CD8-positive, alpha-beta memory T cell (primary cell): ENCODE measurements at regions not wholly inside any gene's neighbourhood (a gene's known extent, or its start where the extent isn't known, plus 50 kb on each side); places are given as distances from the start of the nearest gene placed in this dataset.
"Not testable (repeated sequence)": the region's sequence is repeated elsewhere in the genome, so short reads cannot be mapped to it uniquely, and the experiment has no call there.

ENCODE experiments used
- CTCF ChIA-PET: fragments of 350-600 bp; sonication (Branson Sonifier 250); formaldehyde crosslinking; loops from one replicate; lab custom pipeline; 2021; ENCODE audit warnings: antibody characterized with exemption; lab: Charles Lee
- POLR2A ChIA-PET: fragments of 350-600 bp; sonication (Branson Sonifier 250); formaldehyde crosslinking; loops from one replicate; lab custom pipeline; 2021; ENCODE audit warnings: antibody characterized with exemption; lab: Charles Lee
- DNase-seq, 5 donors: peaks; one replicate each; pipeline versions ENCODE4 v3.0.0 to v3.0.0-alpha.2; 2020 to 2022; ENCODE audit warnings: mixed read lengths in 1 of 5
- H3K27ac ChIP-seq: one replicate; pipeline ENCODE4 v1.7.0; 2013; ENCODE audit warnings: low read depth, mild to moderate bottlenecking, low read length, moderate library complexity
- H3K27me3 ChIP-seq: 2 replicates; pipeline ENCODE4 v1.7.0; 2013; ENCODE audit warnings: low read length, mild to moderate bottlenecking; ENCODE audit not compliant: insufficient read depth, poor library complexity, severe bottlenecking
- H3K36me3 ChIP-seq: 2 replicates; pipeline ENCODE4 v1.7.0; 2013; ENCODE audit warnings: mild to moderate bottlenecking, low read length, moderate library complexity; ENCODE audit not compliant: insufficient read depth
- H3K4me1 ChIP-seq: 2 replicates; pipeline ENCODE4 v1.7.0; 2013; ENCODE audit warnings: mild to moderate bottlenecking, low read length, moderate library complexity; ENCODE audit not compliant: insufficient read depth
- H3K4me3 ChIP-seq: 2 replicates; pipeline ENCODE4 v1.7.0; 2013; ENCODE audit warnings: mild to moderate bottlenecking, low read length
- H3K9me3 ChIP-seq: 2 replicates; pipeline ENCODE4 v1.7.0; 2013; ENCODE audit warnings: mild to moderate bottlenecking, low read length
- H3K27ac Mint-ChIP-seq, 8 donors: one replicate each; pipeline ENCODE4 v1.8.0; 2020 to 2021; ENCODE audit warnings: mixed read lengths in 8 of 8, mild to moderate bottlenecking in 6 of 8, inconsistent platforms in 3 of 8, moderate library complexity in 3 of 8
- H3K27me3 Mint-ChIP-seq, 2 donors: one replicate each; pipeline ENCODE4 v1.8.0; 2020 to 2021; ENCODE audit warnings: mixed read lengths in 2 of 2, mild to moderate bottlenecking in 1 of 2, moderate library complexity in 1 of 2
- H3K36me3 Mint-ChIP-seq, 3 donors: one replicate each; pipeline ENCODE4 v1.8.0; 2020 to 2021; ENCODE audit warnings: mixed read lengths in 3 of 3, inconsistent platforms in 1 of 3, mild to moderate bottlenecking in 1 of 3
- H3K4me1 Mint-ChIP-seq, 3 donors: one replicate each; pipeline ENCODE4 v1.8.0; 2020 to 2021; ENCODE audit warnings: mixed read lengths in 3 of 3, inconsistent platforms in 1 of 3, mild to moderate bottlenecking in 1 of 3
- H3K4me3 Mint-ChIP-seq, 7 donors: one replicate each; pipeline ENCODE4 v1.8.0; 2020 to 2021; ENCODE audit warnings: mixed read lengths in 7 of 7, mild to moderate bottlenecking in 6 of 7, moderate library complexity in 4 of 7, inconsistent platforms in 2 of 7
- H3K9me3 Mint-ChIP-seq, 5 donors: one replicate each; pipeline ENCODE4 v1.8.0; 2020 to 2022; ENCODE audit warnings: mixed read lengths in 5 of 5, mild to moderate bottlenecking in 3 of 5, moderate library complexity in 2 of 5, inconsistent platforms in 1 of 5

- H3K9me3 ChIP-seq: no peaks in the 10 kb centered on the region
- no peaks in the 10 kb centered on the region for H3K27me3 ChIP-seq
- Mint-ChIP-seq H3K4me3 (no peak overlapping the region), H3K27me3 (peaks cover 17 to 35% of the 10 kb centered on the region in 2 donors), H3K27ac (no peak overlapping the region), H3K9me3 (peaks cover 5 to 14% (median 10%) of the 10 kb centered on the region in 5 donors), H3K4me1 (no peaks in the 10 kb centered on the region), H3K36me3 (peaks cover 0 to 2% (median 0%) of the 10 kb centered on the region in 3 donors)
- no peaks in the 10 kb centered on the region for H3K4me1 ChIP-seq
- ChIA-PET POLR2A (no interaction called here), CTCF (no interaction called here)
- no peak for DNase-seq
- H3K36me3 ChIP-seq: no peaks in the 10 kb centered on the region
- no peak overlapping the region for H3K27ac ChIP-seq
- H3K4me3 ChIP-seq: no peak overlapping the region
These were observed 103.5 kb upstream of the NANOS1 start for GRCh38 chr10:118926072-118926417.

GRCh38 chr10:118926441-118926840, 103.1 kb upstream of the NANOS1 start:
- Mint-ChIP-seq H3K4me3 (no peak overlapping the region), H3K27ac (no peak overlapping the region), H3K9me3 (peaks cover 9 to 18% (median 14%) of the 10 kb centered on the region in 5 donors), H3K36me3 (peaks cover 0 to 4% (median 0%) of the 10 kb centered on the region in 3 donors), H3K4me1 (no peaks in the 10 kb centered on the region), H3K27me3 (peaks cover 17 to 31% of the 10 kb centered on the region in 2 donors)
- Histone ChIP-seq H3K4me3 (no peak overlapping the region), H3K36me3 (no peaks in the 10 kb centered on the region), H3K27me3 (no peaks in the 10 kb centered on the region), H3K9me3 (no peaks in the 10 kb centered on the region), H3K4me1 (no peaks in the 10 kb centered on the region), H3K27ac (no peak overlapping the region)
- POLR2A ChIA-PET: no interaction called here
- CTCF ChIA-PET: no interaction called here
- DNase-seq: no peak

- POLR2A ChIA-PET: no interaction called here
- DNase-seq: no peak
- H3K4me1 ChIP-seq: no peaks in the 10 kb centered on the region
These were observed 102.6 kb upstream of the NANOS1 start for GRCh38 chr10:118926903-118927302.

GRCh38 chr10:118927321-118927720, 102.2 kb upstream of the NANOS1 start:
- Mint-ChIP-seq H3K4me1 (no peaks in the 10 kb centered on the region), H3K27me3 (peaks cover 15 to 27% of the 10 kb centered on the region in 2 donors), H3K36me3 (peaks cover 0 to 8% (median 0%) of the 10 kb centered on the region in 3 donors), H3K27ac (no peak overlapping the region), H3K9me3 (peaks cover 13 to 25% (median 22%) of the 10 kb centered on the region in 5 donors), H3K4me3 (no peak overlapping the region)
- CTCF ChIA-PET: no interaction called here
- H3K27me3 ChIP-seq: no peaks in the 10 kb centered on the region
- DNase-seq: no peak
- H3K4me3 ChIP-seq: no peak overlapping the region
- no peak overlapping the region for H3K27ac ChIP-seq
- H3K4me1 ChIP-seq: no peaks in the 10 kb centered on the region
- no peaks in the 10 kb centered on the region for H3K36me3 ChIP-seq
- POLR2A ChIA-PET: no interaction called here
- H3K9me3 ChIP-seq: peaks cover 4% of the 10 kb centered on the region

More at GRCh38 chr10:118926903-118927302, 102.6 kb upstream of the NANOS1 start:
- Histone ChIP-seq H3K27me3 (no peaks in the 10 kb centered on the region), H3K27ac (no peak overlapping the region), H3K36me3 (no peaks in the 10 kb centered on the region), H3K4me3 (no peak overlapping the region), H3K9me3 (peaks cover 3% of the 10 kb centered on the region)
- no peak overlapping the region for H3K27ac Mint-ChIP-seq
- H3K4me1 Mint-ChIP-seq: no peaks in the 10 kb centered on the region
- CTCF ChIA-PET: no interaction called here
- peaks cover 13 to 21% (median 18%) of the 10 kb centered on the region in 5 donors for H3K9me3 Mint-ChIP-seq
- H3K27me3 Mint-ChIP-seq: peaks cover 17 to 27% of the 10 kb centered on the region in 2 donors
- no peak overlapping the region for H3K4me3 Mint-ChIP-seq
- peaks cover 0 to 8% (median 0%) of the 10 kb centered on the region in 3 donors for H3K36me3 Mint-ChIP-seq

- Mint-ChIP-seq H3K27ac (no peak overlapping the region), H3K36me3 (peaks cover 0 to 14% (median 0%) of the 10 kb centered on the region in 3 donors), H3K4me1 (no peaks in the 10 kb centered on the region), H3K9me3 (peaks cover 22 to 34% (median 34%) of the 10 kb centered on the region in 5 donors), H3K4me3 (no peak overlapping the region), H3K27me3 (peaks cover 27 to 41% of the 10 kb centered on the region in 2 donors)
- no peak for DNase-seq
- H3K4me1 ChIP-seq: no peaks in the 10 kb centered on the region
- H3K4me3 ChIP-seq: no peak overlapping the region
- H3K27me3 ChIP-seq: no peaks in the 10 kb centered on the region
- H3K36me3 ChIP-seq: no peaks in the 10 kb centered on the region
- no peak overlapping the region for H3K27ac ChIP-seq
- CTCF ChIA-PET: no interaction called here
- POLR2A ChIA-PET: no interaction called here
- peaks cover 4% of the 10 kb centered on the region for H3K9me3 ChIP-seq
These were observed 98.9 kb upstream of the NANOS1 start for GRCh38 chr10:118930614-118931013.

GRCh38 chr10:118931436-118931835, 98.1 kb upstream of the NANOS1 start:
- H3K27ac ChIP-seq: no peak overlapping the region
- Mint-ChIP-seq H3K9me3 (peaks cover 22 to 34% (median 34%) of the 10 kb centered on the region in 5 donors), H3K4me1 (no peaks in the 10 kb centered on the region), H3K36me3 (peaks cover 0 to 14% (median 0%) of the 10 kb centered on the region in 3 donors), H3K27me3 (peaks cover 22 to 43% of the 10 kb centered on the region in 2 donors), H3K4me3 (no peak overlapping the region), H3K27ac (no peak overlapping the region)
- H3K9me3 ChIP-seq: peaks cover 4% of the 10 kb centered on the region
- H3K36me3 ChIP-seq: no peaks in the 10 kb centered on the region
- ChIA-PET CTCF (no interaction called here), POLR2A (no interaction called here)
- H3K4me3 ChIP-seq: no peak overlapping the region
- H3K27me3 ChIP-seq: no peaks in the 10 kb centered on the region
- H3K4me1 ChIP-seq: no peaks in the 10 kb centered on the region
- DNase-seq: no peak

GRCh38 chr10:118932154-118932553, 97.4 kb upstream of the NANOS1 start:
- H3K4me1 ChIP-seq, H3K27ac Mint-ChIP-seq, POLR2A ChIA-PET, H3K27ac ChIP-seq, DNase-seq, H3K27me3 ChIP-seq, H3K9me3 ChIP-seq, H3K4me3 ChIP-seq, H3K4me3 Mint-ChIP-seq, CTCF ChIA-PET, H3K4me1 Mint-ChIP-seq, H3K36me3 ChIP-seq: not testable (repeated sequence)
- Mint-ChIP-seq H3K36me3 (peaks cover 0 to 14% (median 0%) of the 10 kb centered on the region in 3 donors), H3K9me3 (peaks cover 22 to 34% (median 34%) of the 10 kb centered on the region in 5 donors), H3K27me3 (peaks cover 22 to 46% of the 10 kb centered on the region in 2 donors)

GRCh38 chr10:118937226-118937625, 92.3 kb upstream of the NANOS1 start:
- peaks cover 0 to 6% (median 0%) of the 10 kb centered on the region in 3 donors for H3K36me3 Mint-ChIP-seq
- H3K27me3 Mint-ChIP-seq: peaks cover 21 to 67% of the 10 kb centered on the region in 2 donors
- peaks cover 2 to 5% (median 3%) of the 10 kb centered on the region in 3 donors for H3K4me1 Mint-ChIP-seq
- ChIA-PET POLR2A (no interaction called here), CTCF (no interaction called here)
- Histone ChIP-seq H3K9me3 (no peaks in the 10 kb centered on the region), H3K36me3 (no peaks in the 10 kb centered on the region), H3K4me1 (no peaks in the 10 kb centered on the region), H3K27ac (no peak overlapping the region), H3K27me3 (no peaks in the 10 kb centered on the region), H3K4me3 (no peak overlapping the region)
- no peak overlapping the region for H3K27ac Mint-ChIP-seq
- DNase-seq: no peak
- peaks cover 2 to 12% (median 10%) of the 10 kb centered on the region in 5 donors for H3K9me3 Mint-ChIP-seq
- no peak overlapping the region for H3K4me3 Mint-ChIP-seq
